ENCODE measurements at regions not wholly inside any gene's neighbourhood (a gene's known extent, or its start where the extent isn't known, plus 50 kb on each side); places are given as distances from the start of the nearest gene placed in this dataset.

- no peak for DNase-seq (ENCODE audit: low read depth in 2 of 2)
These were observed 50.4 kb upstream of the CTNNBL1 start for GRCh38 chr20:37643400-37643799.

- no peak for DNase-seq (ENCODE audit: low read depth in 2 of 2)
These were observed 51.6 kb upstream of the CTNNBL1 start for GRCh38 chr20:37642246-37642645.

- DNase-seq (ENCODE audit: low read depth in 2 of 2), result peak; percentile 6 to 15
These were observed 52.9 kb upstream of the CTNNBL1 start for GRCh38 chr20:37640600-37641561.

DNA sequence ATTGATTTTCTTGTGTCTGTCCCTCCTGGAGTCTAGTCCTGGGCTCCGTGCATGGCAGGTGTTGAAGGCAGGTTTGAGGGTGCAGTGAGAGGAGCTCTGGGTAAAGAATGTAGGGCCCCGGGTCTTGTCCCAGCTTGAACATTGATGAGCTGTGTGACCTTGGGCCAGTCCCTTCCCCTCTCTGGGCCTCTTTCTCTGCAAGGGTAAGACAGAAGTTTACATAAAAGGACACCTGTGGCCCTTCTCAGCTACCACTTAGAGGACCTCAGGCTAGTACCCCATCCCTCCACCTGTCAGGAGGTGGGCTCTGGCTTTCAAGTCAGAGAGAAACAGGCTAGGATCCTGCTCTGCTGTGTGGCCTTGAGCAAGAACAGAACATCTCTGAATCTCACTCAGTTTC, 55.3 kb upstream of the CTNNBL1 start:
- no peak for DNase-seq (ENCODE audit: low read depth in 2 of 2)

DNA sequence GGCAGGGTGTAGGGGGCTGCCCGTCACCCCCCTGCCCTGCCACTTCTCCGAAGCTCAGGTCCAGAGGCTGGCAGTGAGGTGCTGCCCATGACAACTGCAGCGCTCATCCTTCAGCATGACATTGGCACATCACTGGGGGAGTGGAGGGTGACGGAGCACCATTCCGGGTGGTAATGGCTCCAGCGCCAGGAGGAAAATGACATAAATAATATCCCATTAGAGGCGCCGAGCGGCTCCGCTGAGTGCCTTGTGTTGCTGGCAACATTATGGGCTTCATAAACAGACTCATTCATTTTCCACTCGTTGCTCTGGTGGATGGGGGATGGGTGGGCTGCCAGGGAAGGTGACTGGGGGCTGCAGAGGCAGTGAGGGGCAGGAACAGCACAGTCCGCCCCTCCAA, 56.9 kb upstream of the CTNNBL1 start:
- no peak for DNase-seq (ENCODE audit: low read depth in 2 of 2)

GRCh38 chr20:37636212-37636975, 57.4 kb upstream of the CTNNBL1 start:
- no peak for DNase-seq (ENCODE audit: low read depth in 2 of 2)

DNA sequence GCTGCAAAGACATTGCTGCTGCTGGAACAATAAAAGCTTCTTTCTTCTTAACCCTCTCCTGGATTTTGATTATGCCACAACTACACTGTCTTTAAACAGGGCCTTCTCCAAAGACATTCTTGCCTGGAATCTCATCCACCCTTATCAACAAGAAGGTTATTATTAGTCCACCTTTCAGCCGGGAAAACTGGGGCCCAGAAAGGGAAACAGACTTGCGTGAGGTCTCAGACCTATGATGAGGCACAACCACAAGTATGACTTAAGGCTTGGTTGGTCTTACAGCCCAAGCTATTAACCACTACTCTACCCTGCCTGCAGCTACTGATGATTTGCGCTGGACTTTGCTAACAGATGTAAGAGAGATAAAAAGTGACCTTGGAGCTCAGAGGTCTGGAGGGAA, 62.8 kb upstream of the CTNNBL1 start:
- no peak for DNase-seq (ENCODE audit: low read depth in 2 of 2)

DNA sequence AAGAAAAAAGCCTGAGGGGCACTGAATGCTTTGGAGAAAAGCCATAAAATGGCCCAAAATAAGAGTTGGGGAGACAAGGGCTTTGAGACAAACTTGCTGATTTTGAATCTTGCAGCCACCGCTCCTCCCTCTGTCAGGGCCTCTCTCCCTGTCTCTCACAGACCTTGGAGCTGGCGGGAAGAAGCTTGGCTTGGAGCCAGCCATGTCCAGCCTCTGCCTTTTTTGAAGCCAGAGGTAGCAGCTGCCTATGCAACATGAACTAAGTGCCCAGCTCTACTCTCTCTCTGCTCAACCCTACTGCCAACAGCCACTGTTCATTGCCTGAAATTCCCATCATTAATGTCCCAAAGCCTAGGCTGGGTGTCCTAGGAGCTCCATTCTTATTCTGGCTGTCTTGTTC, 63.7 kb upstream of the CTNNBL1 start:
- no peak for DNase-seq (ENCODE audit: low read depth in 2 of 2)

GRCh38 chr20:37627767-37628130, 66.1 kb upstream of the CTNNBL1 start:
- DNase-seq (ENCODE audit: low read depth in 2 of 2), result no peak

DNA sequence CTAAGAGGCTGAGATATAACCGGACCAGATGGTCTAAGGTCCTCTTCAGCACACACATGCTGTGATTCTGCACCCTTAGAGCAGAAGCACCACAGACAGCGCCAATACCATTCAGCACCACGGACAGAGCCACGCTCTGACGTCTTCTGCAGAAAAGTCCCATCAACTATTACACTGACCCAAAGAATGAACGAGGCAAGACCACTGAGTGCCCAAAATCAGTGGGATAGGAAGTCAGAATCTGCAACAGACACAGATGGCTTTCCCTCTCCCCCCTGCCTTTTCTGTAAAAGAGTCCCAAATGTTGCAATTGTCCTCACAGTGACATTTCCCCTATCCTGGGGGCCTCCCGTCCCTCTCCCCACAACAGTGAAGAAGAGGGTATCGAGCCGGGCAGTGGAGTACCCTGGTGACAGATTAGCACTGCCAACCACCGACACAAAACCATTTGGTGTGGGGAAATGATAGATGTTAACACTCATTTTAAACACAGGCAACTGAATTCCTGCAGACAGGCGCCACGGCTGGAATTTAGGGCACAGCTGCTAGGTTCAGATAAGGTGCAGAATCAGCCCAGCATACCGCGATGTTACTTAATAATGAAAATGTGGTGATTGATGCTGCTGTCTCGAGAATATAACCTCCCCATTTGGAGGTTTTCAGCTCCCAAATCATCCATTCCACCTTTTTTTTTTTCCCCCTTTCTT, 66.6 kb upstream of the CTNNBL1 start:
- DNase-seq (ENCODE audit: low read depth in 2 of 2), result peak; percentile 40 to 69

- DNase-seq (ENCODE audit: low read depth in 2 of 2), result no peak
These were observed 68.9 kb upstream of the CTNNBL1 start for GRCh38 chr20:37624963-37625362.

- DNase-seq (ENCODE audit: low read depth in 2 of 2), result no peak
These were observed 71.1 kb upstream of the CTNNBL1 start for GRCh38 chr20:37622728-37623127.

GRCh38 chr20:37619496-37619895, 74.3 kb upstream of the CTNNBL1 start:
- no peak for DNase-seq (ENCODE audit: low read depth in 2 of 2)

GRCh38 chr20:37616110-37616425, 77.8 kb upstream of the CTNNBL1 start:
- DNase-seq (ENCODE audit: low read depth in 2 of 2), result no peak

DNA sequence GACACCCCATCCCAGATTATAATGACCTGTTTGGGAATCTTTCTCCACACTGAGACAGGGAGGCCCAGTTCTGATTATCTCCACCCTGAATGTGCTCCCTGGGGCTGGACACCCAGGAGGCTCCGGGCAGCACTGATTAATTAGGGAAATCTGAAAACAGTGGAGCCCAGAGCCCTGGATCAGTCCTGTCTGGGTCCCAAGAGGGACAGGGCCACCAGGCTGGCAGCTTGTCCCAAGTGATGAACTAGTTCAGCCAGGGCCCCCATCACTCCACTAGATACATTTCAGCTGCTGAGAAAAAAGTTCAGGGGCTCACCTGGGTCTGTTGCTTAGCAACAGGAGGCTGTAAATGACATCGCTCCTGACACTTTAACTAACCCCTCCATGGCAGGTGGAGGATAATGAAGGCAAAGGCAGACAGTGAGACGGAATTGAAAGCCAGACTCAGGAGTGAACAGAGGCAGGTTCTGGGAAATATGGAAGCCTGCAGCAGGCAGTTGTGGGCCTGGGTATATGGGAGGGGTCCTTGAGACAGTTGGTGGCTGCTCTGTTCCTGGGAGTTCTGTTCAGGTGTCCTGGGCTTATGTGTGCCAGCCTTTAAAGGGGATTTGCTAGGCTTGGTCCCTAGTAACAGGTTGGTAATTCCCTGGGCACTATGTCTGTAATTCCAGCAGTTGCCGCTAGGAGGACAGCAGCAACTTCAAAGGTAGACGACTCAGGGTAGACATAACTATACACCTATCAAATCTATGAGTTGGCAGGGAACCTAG, 78.3 kb upstream of the CTNNBL1 start:
- peak in 1 of 2 donors; percentile 11 for DNase-seq (ENCODE audit: low read depth in 2 of 2)

- DNase-seq (ENCODE audit: low read depth in 2 of 2), result no peak
These were observed 82.0 kb upstream of the CTNNBL1 start for GRCh38 chr20:37611852-37612251.

- no peak for DNase-seq (ENCODE audit: low read depth in 2 of 2)
These were observed 82.5 kb upstream of the CTNNBL1 start for GRCh38 chr20:37611346-37611745.

DNA sequence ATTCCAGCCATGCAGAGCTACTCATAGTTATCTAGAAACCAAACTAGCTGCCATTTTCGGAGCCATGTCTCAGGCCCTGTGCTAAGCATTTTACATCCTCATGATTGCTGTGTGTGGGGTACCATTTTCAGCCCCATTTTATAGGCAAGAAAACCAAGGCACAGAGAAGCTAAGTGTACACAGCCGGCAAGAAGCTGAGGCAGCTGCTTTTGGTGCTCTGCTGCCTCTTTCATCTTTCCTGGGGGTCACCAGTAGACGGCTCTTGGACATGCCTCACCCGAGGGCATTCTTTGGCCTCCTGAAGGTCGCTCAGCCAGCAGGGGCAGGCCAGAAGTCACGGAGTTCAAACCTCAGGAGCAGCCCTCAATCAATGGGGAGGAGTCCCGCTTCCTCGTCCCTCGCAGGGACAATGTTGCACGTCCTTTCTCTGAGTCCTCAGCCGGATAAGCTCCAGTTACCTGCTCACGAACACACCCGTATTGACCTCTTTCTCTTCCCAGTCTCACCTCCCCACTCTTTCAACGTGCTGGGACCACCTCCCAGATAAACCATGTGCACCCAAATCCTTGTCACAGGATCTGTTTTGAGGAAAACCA, 82.6 kb upstream of the BLCAP start:
- DNase-seq (ENCODE audit: low read depth in 2 of 2), result no peak

- DNase-seq (ENCODE audit: low read depth in 2 of 2), result no peak
These were observed 75.0 kb upstream of the BLCAP start for GRCh38 chr20:37602634-37603033.

- DNase-seq (ENCODE audit: low read depth in 2 of 2), result no peak
These were observed 72.8 kb upstream of the BLCAP start for GRCh38 chr20:37600486-37600885.
